ENCODE measurements at regions not wholly inside any gene's neighbourhood (a gene's known extent, or its start where the extent isn't known, plus 50 kb on each side); places are given as distances from the start of the nearest gene placed in this dataset.

- Histone ChIP-seq H2BK12ac (ENCODE audit: low read depth, low read length) (no peak overlapping the region), H3K9ac (replicated peaks in 1 of 4; ENCODE audit: extremely low read depth in 1 of 4, low read depth in 3 of 4, low read length in 3 of 4) (no peak overlapping the region), H2BK15ac (ENCODE audit: low read length) (no peak overlapping the region), H3K27ac (ENCODE audit: low read depth, low read length) (no peak overlapping the region), H3K23me2 (ENCODE audit: low read depth, low read length) (no peaks in the 10 kb centered on the region), H2BK5ac (ENCODE audit: low read depth, low read length) (no peak overlapping the region), H3K79me1 (ENCODE audit: low read depth, low read length) (no peaks in the 10 kb centered on the region), H3K4me2 (ENCODE audit: insufficient read depth in 1 of 2, low read depth in 2 of 2, low read length in 2 of 2) (no peak overlapping the region), H3K56ac (replicated peaks; ENCODE audit: insufficient read length, low read depth, low read length) (no peak overlapping the region), H2BK120ac (replicated peaks; ENCODE audit: low read depth, low read length) (no peak overlapping the region), H2BK20ac (ENCODE audit: low read length) (no peak overlapping the region), H4K5ac (ENCODE audit: insufficient read length, low read depth, low read length) (no peak overlapping the region), H3K14ac (ENCODE audit: insufficient read length) (no peak overlapping the region), H3K9me3 (ENCODE audit: insufficient read depth in 2 of 2, low read depth in 1 of 2, low read length in 1 of 2) (no peaks in the 10 kb centered on the region), H3K23ac (ENCODE audit: insufficient read length) (no peak overlapping the region), H4K91ac (replicated peaks; ENCODE audit: insufficient read length, low read length) (no peak overlapping the region), H4K20me1 (replicated peaks in 1 of 2; ENCODE audit: control insufficient read depth in 1 of 2, insufficient read depth in 2 of 2, low read length in 2 of 2) (no peaks in the 10 kb centered on the region), H3K18ac (ENCODE audit: extremely low read depth, low read length) (no peak overlapping the region), H3K79me2 (ENCODE audit: control insufficient read depth in 1 of 2, insufficient read depth in 2 of 2, low read length in 2 of 2) (no peaks in the 10 kb centered on the region), H3K36me3 (ENCODE audit: control insufficient read depth in 2 of 4, insufficient read depth in 4 of 4, low read length in 3 of 4) (no peaks in the 10 kb centered on the region), H3K27me3 (replicated peaks in 1 of 4; ENCODE audit: control insufficient read depth in 3 of 4, extremely low read depth in 1 of 4, insufficient read depth in 3 of 4, low read length in 3 of 4) (no peaks in the 10 kb centered on the region), H2AFZ (ENCODE audit: low read length) (no peak overlapping the region), H4K8ac (ENCODE audit: extremely low read depth, insufficient read depth, low read length) (no peak overlapping the region), H2AK5ac (ENCODE audit: low read depth, low read length) (no peak overlapping the region), H3K4ac (replicated peaks; ENCODE audit: insufficient read length, low read depth, low read length) (no peak overlapping the region), H3K4me1 (replicated peaks in 1 of 4; ENCODE audit: control insufficient read depth in 3 of 4, insufficient read depth in 4 of 4, low read length in 3 of 4) (peaks cover 0 to 6% (median 3%) of the 10 kb centered on the region in 4 experiments; a peak in 5 of 7 replicates), H3K4me3 (ENCODE audit: extremely low read depth in 1 of 4, insufficient read depth in 2 of 4, low read depth in 3 of 4, low read length in 4 of 4) (no peak overlapping the region)
- DNase-seq (ENCODE audit: low read depth in 1 of 2, low spot score in 2 of 2) (no peak), FAIRE-seq (no peak)
- ChIA-PET CTCF (ENCODE audit: partially characterized antibody) (interaction anchor here (0.9 kb wide), 1 partner anchor 430 kb away, joined by 3 read pairs; no protein-coding TSS in a partner anchor), POLR2A (ENCODE audit: partially characterized antibody) (no interaction called here)
- WGBS, 2 experiments (ENCODE audit: extremely low coverage in 1 of 2, insufficient coverage in 1 of 2, insufficient read length in 1 of 2, insufficient replicate concordance in 2 of 2, low coverage in 1 of 2, low lambda C conversion rate in 2 of 2, missing lambda C conversion rate in 1 of 2): 85% methylated on average over 1 of the region's 1 CpG; no CpG with 5 or more reads in 1 of the 2 experiments
- TF ChIP-seq CEBPB (IDR thresholded peaks at IDR 0.05; ENCODE audit: low read depth, low read length): peak; percentile 48; the same call in 1 of the 2 replicates
- no peak for TF ChIP-seq CBX8 (IDR thresholded peaks at IDR 0.05; ENCODE audit: borderline replicate concordance, low read depth, low read length)
These were observed 545.2 kb downstream of the STK39 start for GRCh38 chr2:167702227-167702626.
